GM12875 (cell line): ENCODE measurements at regions not wholly inside any gene's neighbourhood (a gene's known extent, or its start where the extent isn't known, plus 50 kb on each side); places are given as distances from the start of the nearest gene placed in this dataset.

ENCODE experiments used
- H3K4me3 ChIP-seq: one replicate; pipeline ENCODE4 v1.5.1; 2011; ENCODE audit warnings: low read depth, low read length, control low read depth
- TF ChIP-seq, protein P1 (sequence below): IDR thresholded peaks from 2 replicates; pipeline ENCODE4 v1.5.1; 2011; ENCODE audit warnings: low read depth, mild to moderate bottlenecking, control low read depth, inconsistent platforms, low read length, moderate library complexity, borderline replicate concordance; ENCODE audit not compliant: insufficient read depth

DNA sequence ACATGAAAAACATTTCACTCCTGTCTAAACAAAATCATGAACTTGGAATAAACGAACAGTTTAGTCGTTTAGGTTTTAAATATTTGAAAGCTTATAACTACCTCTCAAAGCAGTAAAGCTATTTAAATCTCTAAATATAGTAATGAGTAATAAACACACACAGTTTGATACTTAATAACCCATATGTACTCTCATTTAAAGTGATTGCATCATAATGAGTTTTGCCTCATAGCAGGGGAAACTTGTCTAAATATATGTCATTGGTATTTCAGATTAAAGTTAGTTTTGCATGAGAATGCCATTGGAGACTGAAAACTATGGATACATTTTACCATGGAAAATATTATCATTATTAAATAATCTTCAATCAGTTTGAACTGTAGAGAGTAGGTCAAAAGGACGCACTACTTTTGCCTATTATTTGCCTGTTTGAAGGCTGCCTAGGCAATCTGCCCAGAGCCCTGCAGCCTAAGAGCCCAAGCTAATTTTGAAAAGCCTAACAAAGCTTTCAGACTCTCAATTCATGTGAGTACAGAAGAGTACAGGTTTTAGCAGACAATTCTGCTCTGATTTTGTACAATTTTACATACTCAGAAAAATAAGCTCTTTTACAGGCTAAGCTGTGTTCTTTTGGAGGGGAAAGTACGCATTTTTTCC, 632.8 kb downstream of the HACE1 start:
- no peak overlapping the region for H3K4me3 ChIP-seq
- TF ChIP-seq, protein P1, sequence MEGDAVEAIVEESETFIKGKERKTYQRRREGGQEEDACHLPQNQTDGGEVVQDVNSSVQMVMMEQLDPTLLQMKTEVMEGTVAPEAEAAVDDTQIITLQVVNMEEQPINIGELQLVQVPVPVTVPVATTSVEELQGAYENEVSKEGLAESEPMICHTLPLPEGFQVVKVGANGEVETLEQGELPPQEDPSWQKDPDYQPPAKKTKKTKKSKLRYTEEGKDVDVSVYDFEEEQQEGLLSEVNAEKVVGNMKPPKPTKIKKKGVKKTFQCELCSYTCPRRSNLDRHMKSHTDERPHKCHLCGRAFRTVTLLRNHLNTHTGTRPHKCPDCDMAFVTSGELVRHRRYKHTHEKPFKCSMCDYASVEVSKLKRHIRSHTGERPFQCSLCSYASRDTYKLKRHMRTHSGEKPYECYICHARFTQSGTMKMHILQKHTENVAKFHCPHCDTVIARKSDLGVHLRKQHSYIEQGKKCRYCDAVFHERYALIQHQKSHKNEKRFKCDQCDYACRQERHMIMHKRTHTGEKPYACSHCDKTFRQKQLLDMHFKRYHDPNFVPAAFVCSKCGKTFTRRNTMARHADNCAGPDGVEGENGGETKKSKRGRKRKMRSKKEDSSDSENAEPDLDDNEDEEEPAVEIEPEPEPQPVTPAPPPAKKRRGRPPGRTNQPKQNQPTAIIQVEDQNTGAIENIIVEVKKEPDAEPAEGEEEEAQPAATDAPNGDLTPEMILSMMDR = no peak

DNA sequence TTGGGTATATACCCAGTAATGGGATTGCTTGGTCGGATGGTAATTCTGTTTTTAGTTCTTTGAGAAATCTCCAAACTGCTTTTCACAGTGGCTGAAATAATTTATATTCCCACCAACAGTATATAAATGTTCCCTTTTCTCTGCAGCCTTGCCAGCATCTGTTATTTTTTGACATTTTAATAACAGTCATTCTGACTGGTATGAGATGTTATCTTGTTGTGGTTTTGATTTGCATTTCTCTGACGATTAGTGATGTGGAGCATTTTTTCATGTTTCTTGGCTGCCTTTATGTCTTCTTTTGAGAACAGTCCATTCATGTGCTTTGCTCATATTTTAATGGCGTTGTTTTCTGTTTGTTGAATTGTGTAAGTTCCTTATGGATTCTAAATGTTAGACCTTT, 641.6 kb downstream of the HACE1 start:
- H3K4me3 ChIP-seq = no peak overlapping the region
- TF ChIP-seq, protein P1 = no peak

DNA sequence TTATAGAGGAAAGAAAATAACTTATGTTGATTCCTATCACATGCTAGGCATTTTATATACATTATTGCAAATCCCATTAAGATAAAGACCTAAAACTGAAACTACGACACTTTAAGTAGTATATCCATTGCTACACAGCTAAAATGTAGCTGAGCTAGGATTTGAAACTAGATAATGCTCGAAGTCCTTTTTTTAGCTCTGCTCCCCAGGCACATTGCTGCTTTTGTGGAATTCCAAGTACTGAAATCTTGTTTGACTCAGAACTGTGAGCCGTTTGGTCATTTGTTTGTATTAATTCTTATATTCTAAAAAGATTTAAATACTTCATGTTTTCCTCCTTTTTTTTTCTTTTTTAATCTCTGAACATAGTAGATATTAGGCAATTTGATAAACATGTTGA, 644.8 kb downstream of the HACE1 start:
- TF ChIP-seq, protein P1 = no peak
- no peak overlapping the region for H3K4me3 ChIP-seq

- TF ChIP-seq, protein P1 = no peak
- no peak overlapping the region for H3K4me3 ChIP-seq
Observed at GRCh38 chr6:104212977-104213668, 646.6 kb downstream of the HACE1 start.

GRCh38 chr6:104207635-104208034, 652.1 kb downstream of the HACE1 start:
- TF ChIP-seq, protein P1 = no peak
- H3K4me3 ChIP-seq = no peak overlapping the region

DNA sequence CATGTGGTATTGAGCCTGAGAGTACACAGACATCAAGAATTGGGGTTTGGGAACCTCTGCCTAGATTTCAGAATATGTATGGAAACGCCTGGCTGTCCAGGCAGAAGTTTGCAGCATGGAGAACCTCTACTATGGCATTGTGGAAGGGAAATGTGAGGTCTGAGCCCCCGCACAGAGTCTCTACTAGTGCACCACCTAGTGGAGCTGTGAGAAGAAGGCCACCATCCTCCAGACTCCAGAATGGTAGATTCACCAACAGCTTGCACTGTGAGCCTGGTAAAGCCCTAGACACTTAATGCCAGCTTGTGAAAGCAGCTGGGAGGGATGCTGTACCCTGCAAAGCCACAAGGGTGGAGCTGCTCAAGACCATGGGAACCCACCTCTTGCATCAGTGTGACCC, 658.2 kb downstream of the HACE1 start:
- no peak overlapping the region for H3K4me3 ChIP-seq
- TF ChIP-seq, protein P1 = no peak

DNA sequence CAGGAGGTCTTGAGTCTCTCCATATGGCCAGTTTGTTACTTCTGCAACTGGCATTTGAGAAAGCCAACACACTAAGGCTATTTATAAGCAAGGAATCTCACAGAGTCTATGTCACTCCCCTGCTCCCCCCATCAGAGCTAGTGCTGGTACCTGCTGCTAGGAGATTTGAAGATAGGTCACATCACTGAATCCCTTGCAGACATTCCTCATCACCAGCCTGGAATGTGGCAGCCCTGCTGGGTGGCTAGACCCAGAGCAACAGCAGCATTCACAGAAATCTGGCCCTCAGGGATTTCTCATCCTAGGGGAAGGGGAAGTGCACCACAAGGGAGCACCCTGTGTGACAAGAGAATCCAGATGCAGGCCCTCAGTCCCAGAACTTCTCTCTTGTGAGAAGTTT, 672.1 kb downstream of the HACE1 start:
- H3K4me3 ChIP-seq = no peak overlapping the region
- TF ChIP-seq, protein P1 = no peak
